HCT116 (cell line): ENCODE measurements at regions not wholly inside any gene's neighbourhood (a gene's known extent, or its start where the extent isn't known, plus 50 kb on each side); places are given as distances from the start of the nearest gene placed in this dataset.

Experiments used
- ATAC-seq: fragments of 200-7000 bp; cut with Tn5 transposase; 2 replicates; pipeline ENCODE4 v1.9.1; 2020; ENCODE audit warnings: mild to moderate bottlenecking, moderate library complexity
- BruUV-seq: library from RNA; stranded (reverse); fragments of 400-500 nt; replicated peaks from 2 replicates; lab custom pipeline; 2021; lab: Mats Ljungman, UMichigan
- CTCF ChIA-PET: fragments of 300-600 bp; sonication (Branson Sonifier 250); formaldehyde crosslinking; loops from one replicate; lab custom pipeline; 2021; ENCODE audit warnings: antibody characterized with exemption; lab: Charles Lee
- POLR2A ChIA-PET: fragments of 300-600, 350-600 bp; sonication (Branson Sonifier 250); formaldehyde crosslinking; loops from one replicate; lab custom pipeline; 2021; ENCODE audit warnings: antibody characterized with exemption; lab: Charles Lee
- RAD21 ChIA-PET, 2 experiments: fragments of 300-600 bp; sonication (Branson Sonifier 250); formaldehyde crosslinking; loops; one replicate each; lab custom pipeline; 2023; ENCODE audit warnings: low total read pairs in 2 of 2; ENCODE audit not compliant: uncharacterized antibody in 2 of 2, unreplicated experiment in 2 of 2, low non-redundant PET in 1 of 2; lab: Charles Lee
- DNase-seq: peaks from one replicate; pipeline ENCODE4 v3.0.0-alpha.2; 2010; ENCODE audit warnings: low read depth, low spot score
- H2AFZ ChIP-seq: fragments of 200-600 bp; shearing (Covaris generic), sonication (generic); 2 replicates; pipeline ENCODE4 v1.6.1; 2017; ENCODE audit warnings: low read depth, mixed run types, mixed read lengths, antibody characterized with exemption, low read length; ENCODE audit not compliant: poor library complexity, severe bottlenecking
- H3K27ac ChIP-seq: 2 replicates; pipeline ENCODE4 v1.5.1; 2012; ENCODE audit warnings: low read depth, low read length
- H3K27me3 ChIP-seq: fragments of 200-600 bp; sonication (generic); 2 replicates; pipeline ENCODE4 v1.6.1; 2016; ENCODE audit warnings: mixed run types, low read length, mixed read lengths; ENCODE audit not compliant: insufficient read depth
- H3K36me3 ChIP-seq, 2 experiments: fragments of 200-500 bp in 1 of 2; fragments of 200-600 bp in 1 of 2; sonication (Bioruptor generic) in 1 of 2; sonication (generic) in 1 of 2; 2 replicates each; pipeline versions ENCODE4 v1.5.1 to v1.6.1; 2014 to 2016; ENCODE audit warnings: low read length in 2 of 2, inconsistent platforms in 1 of 2, mixed read lengths in 1 of 2, mixed run types in 1 of 2; ENCODE audit not compliant: insufficient read depth in 2 of 2, control insufficient read depth in 1 of 2
- H3K4me1 ChIP-seq, 2 experiments: fragments of 200-600 bp in 1 of 2; sonication (generic) in 1 of 2; 2 replicates each; pipeline versions ENCODE4 v1.5.1 to v1.6.1; 2012 to 2017; ENCODE audit warnings: low read length in 2 of 2, inconsistent platforms in 1 of 2, mild to moderate bottlenecking in 1 of 2, mixed read lengths in 1 of 2, mixed run types in 1 of 2, moderate library complexity in 1 of 2; ENCODE audit not compliant: insufficient read depth in 2 of 2, control insufficient read depth in 1 of 2
- H3K4me2 ChIP-seq: fragments of 200-600 bp; sonication (generic); 2 replicates; pipeline ENCODE4 v1.6.1; 2017; ENCODE audit warnings: mixed run types, low read length, mixed read lengths
- H3K4me3 ChIP-seq, 2 experiments: fragments of 200-600 bp in 1 of 2; sonication (generic) in 1 of 2; replicated peaks in 1 of 2; 2 replicates each; pipeline ENCODE4 v1.5.1; 2011 to 2016; ENCODE audit warnings: low read length in 2 of 2, control low read depth in 1 of 2, low read depth in 1 of 2, mild to moderate bottlenecking in 1 of 2, mixed read lengths in 1 of 2, mixed run types in 1 of 2
- H3K79me2 ChIP-seq: fragments of 200-600 bp; sonication (generic); 2 replicates; pipeline ENCODE4 v1.6.1; 2017; ENCODE audit warnings: mild to moderate bottlenecking, mixed run types, low read length, moderate library complexity, mixed read lengths; ENCODE audit not compliant: insufficient read depth
- H3K9ac ChIP-seq: fragments of 200-600 bp; sonication (generic); 2 replicates; pipeline ENCODE4 v1.6.1; 2016; ENCODE audit warnings: low read length, mixed read lengths
- H3K9me2 ChIP-seq: fragments of 200-600 bp; sonication (generic), shearing (Covaris generic); 2 replicates; pipeline ENCODE4 v1.6.1; 2017; ENCODE audit warnings: mixed run types, mild to moderate bottlenecking, moderate library complexity; ENCODE audit not compliant: insufficient read depth
- H3K9me3 ChIP-seq, 2 experiments: fragments of 200-500 bp in 1 of 2; fragments of 200-600 bp in 1 of 2; sonication (Bioruptor generic) in 1 of 2; sonication (generic) in 1 of 2; 2 replicates each; pipeline ENCODE4 v1.6.1; 2014 to 2017; ENCODE audit warnings: low read length in 2 of 2, mixed read lengths in 2 of 2, inconsistent platforms in 1 of 2, low read depth in 1 of 2, mild to moderate bottlenecking in 1 of 2, mixed run types in 1 of 2, moderate library complexity in 1 of 2; ENCODE audit not compliant: control insufficient read depth in 1 of 2, insufficient read depth in 1 of 2
- H4K20me1 ChIP-seq: fragments of 200-600 bp; sonication (generic), shearing (Covaris generic); 2 replicates; pipeline ENCODE4 v1.6.1; 2017; ENCODE audit warnings: mixed run types, mild to moderate bottlenecking, moderate library complexity; ENCODE audit not compliant: insufficient read depth
- CBX3 ChIP-seq: IDR thresholded peaks from 2 replicates; pipeline ENCODE4 v1.6.1; 2012; ENCODE audit warnings: low read depth
- CTCF ChIP-seq, 3 experiments: fragments of 200-600 bp in 1 of 3; sonication (generic) in 1 of 3; IDR thresholded peaks in 2 of 3; conservative IDR thresholded peaks in 1 of 3; 2 replicates each; pipeline ENCODE4 v1.5.1; 2012 to 2017; ENCODE audit warnings: low read depth in 2 of 3, low read length in 2 of 3, antibody characterized with exemption in 1 of 3, borderline replicate concordance in 1 of 3, control low read depth in 1 of 3, mild to moderate bottlenecking in 1 of 3, mixed read lengths in 1 of 3, mixed run types in 1 of 3, moderate library complexity in 1 of 3; ENCODE audit not compliant: insufficient read depth in 1 of 3
- EZH2 ChIP-seq: fragments of 200-600 bp; sonication (generic); IDR thresholded peaks from 2 replicates; pipeline ENCODE4 v1.6.1; 2017; ENCODE audit warnings: antibody characterized with exemption, mixed run types
- POLR2AphosphoS5 ChIP-seq: IDR thresholded peaks from 2 replicates; pipeline ENCODE4 v1.6.1; 2011; ENCODE audit warnings: mild to moderate bottlenecking, low read depth, low read length, moderate library complexity
- RAD21 ChIP-seq: IDR thresholded peaks from 2 replicates; pipeline ENCODE4 v1.6.1; 2012; ENCODE audit warnings: low read depth, mild to moderate bottlenecking
- SRF ChIP-seq: IDR thresholded peaks from 2 replicates; pipeline ENCODE4 v1.6.1; 2012; ENCODE audit warnings: low read depth
- ZBTB33 ChIP-seq: IDR thresholded peaks from 2 replicates; pipeline ENCODE4 v1.6.1; 2011; ENCODE audit warnings: mild to moderate bottlenecking, low read length, moderate library complexity; ENCODE audit not compliant: insufficient replicate concordance; ENCODE audit errors: extremely low read depth
- intact Hi-C: fragments of 100-400 bp; cut with micrococcal nuclease; formaldehyde crosslinking; loops from 2 replicates; pipeline ENCODE4 v1.10.0; 2022
- TF ChIP-seq, protein P1 (sequence below): IDR thresholded peaks from 2 replicates; pipeline ENCODE4 v1.6.1; 2012
- TF ChIP-seq, protein P2 (sequence below): IDR thresholded peaks from 2 replicates; pipeline ENCODE4 v1.6.1; 2012
- TF ChIP-seq, protein P3 (sequence below): IDR thresholded peaks from 2 replicates; pipeline ENCODE4 v1.6.1; 2012; ENCODE audit warnings: low read depth

GRCh38 chr5:27257696-27258095 lies 219.3 kb upstream of the CDH9 start:
- Histone ChIP-seq H3K4me3 (no peak overlapping the region), H3K9ac (no peak overlapping the region), H3K9me2 (no peaks in the 10 kb centered on the region), H3K9me3 (peaks cover 6 to 22% of the 10 kb centered on the region in 2 experiments; a peak in 2 of 4 replicates), H3K27me3 (no peaks in the 10 kb centered on the region), H3K36me3 (no peaks in the 10 kb centered on the region), H4K20me1 (no peaks in the 10 kb centered on the region), H3K4me2 (no peak overlapping the region), H3K4me1 (no peaks in the 10 kb centered on the region), H3K27ac (no peak overlapping the region), H2AFZ (no peak overlapping the region), H3K79me2 (no peaks in the 10 kb centered on the region)
- TF ChIP-seq SRF: no peak
- TF ChIP-seq POLR2AphosphoS5: no peak
- no peak for TF ChIP-seq EZH2
- no peak for TF ChIP-seq CTCF (IDR thresholded peaks at IDR 0.05 in 2 of 3, conservative IDR thresholded peaks at IDR 0.05 in 1 of 3; ENCODE audit: borderline replicate concordance in 1 of 3, insufficient read depth in 1 of 3, low read depth in 2 of 3, low read length in 2 of 3)
- TF ChIP-seq, protein P1, sequence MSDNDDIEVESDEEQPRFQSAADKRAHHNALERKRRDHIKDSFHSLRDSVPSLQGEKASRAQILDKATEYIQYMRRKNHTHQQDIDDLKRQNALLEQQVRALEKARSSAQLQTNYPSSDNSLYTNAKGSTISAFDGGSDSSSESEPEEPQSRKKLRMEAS: no peak
- TF ChIP-seq, protein P2, sequence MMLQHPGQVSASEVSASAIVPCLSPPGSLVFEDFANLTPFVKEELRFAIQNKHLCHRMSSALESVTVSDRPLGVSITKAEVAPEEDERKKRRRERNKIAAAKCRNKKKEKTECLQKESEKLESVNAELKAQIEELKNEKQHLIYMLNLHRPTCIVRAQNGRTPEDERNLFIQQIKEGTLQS: no peak
- TF ChIP-seq, protein P3, sequence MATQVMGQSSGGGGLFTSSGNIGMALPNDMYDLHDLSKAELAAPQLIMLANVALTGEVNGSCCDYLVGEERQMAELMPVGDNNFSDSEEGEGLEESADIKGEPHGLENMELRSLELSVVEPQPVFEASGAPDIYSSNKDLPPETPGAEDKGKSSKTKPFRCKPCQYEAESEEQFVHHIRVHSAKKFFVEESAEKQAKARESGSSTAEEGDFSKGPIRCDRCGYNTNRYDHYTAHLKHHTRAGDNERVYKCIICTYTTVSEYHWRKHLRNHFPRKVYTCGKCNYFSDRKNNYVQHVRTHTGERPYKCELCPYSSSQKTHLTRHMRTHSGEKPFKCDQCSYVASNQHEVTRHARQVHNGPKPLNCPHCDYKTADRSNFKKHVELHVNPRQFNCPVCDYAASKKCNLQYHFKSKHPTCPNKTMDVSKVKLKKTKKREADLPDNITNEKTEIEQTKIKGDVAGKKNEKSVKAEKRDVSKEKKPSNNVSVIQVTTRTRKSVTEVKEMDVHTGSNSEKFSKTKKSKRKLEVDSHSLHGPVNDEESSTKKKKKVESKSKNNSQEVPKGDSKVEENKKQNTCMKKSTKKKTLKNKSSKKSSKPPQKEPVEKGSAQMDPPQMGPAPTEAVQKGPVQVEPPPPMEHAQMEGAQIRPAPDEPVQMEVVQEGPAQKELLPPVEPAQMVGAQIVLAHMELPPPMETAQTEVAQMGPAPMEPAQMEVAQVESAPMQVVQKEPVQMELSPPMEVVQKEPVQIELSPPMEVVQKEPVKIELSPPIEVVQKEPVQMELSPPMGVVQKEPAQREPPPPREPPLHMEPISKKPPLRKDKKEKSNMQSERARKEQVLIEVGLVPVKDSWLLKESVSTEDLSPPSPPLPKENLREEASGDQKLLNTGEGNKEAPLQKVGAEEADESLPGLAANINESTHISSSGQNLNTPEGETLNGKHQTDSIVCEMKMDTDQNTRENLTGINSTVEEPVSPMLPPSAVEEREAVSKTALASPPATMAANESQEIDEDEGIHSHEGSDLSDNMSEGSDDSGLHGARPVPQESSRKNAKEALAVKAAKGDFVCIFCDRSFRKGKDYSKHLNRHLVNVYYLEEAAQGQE: no peak
- no peak for TF ChIP-seq RAD21
- no peak for TF ChIP-seq ZBTB33
- no peak for TF ChIP-seq CBX3
- ChIA-PET POLR2A (no interaction called here), CTCF (no interaction called here), RAD21 (no interaction called here)
- DNase-seq: no peak
- no TSS peak for BruUV-seq
- intact Hi-C loops: no loop called here
- ATAC-seq: no peak
